NCI-H1436 treated with DMSO at 0.1 percent for 48 hours (cell line): ENCODE measurements at regions not wholly inside any gene's neighbourhood (a gene's known extent, or its start where the extent isn't known, plus 50 kb on each side); places are given as distances from the start of the nearest gene placed in this dataset.
"Not testable (repeated sequence)": the region's sequence is repeated elsewhere in the genome, so short reads cannot be mapped to it uniquely, and the experiment has no call there.

ENCODE experiments used
- DNase-seq: peaks from one replicate; lab custom pipeline; 2025; lab: John Stamatoyannopoulos, UW

- DNase-seq = no peak
These were observed 364.0 kb downstream of the CNTN6 start for GRCh38 chr3:1456781-1457311.

GRCh38 chr3:1462371-1462770, 369.5 kb downstream of the CNTN6 start:
- no peak for DNase-seq

- no peak for DNase-seq
These were observed 370.1 kb downstream of the CNTN6 start for GRCh38 chr3:1462856-1463450.

GRCh38 chr3:1465091-1465490, 372.3 kb downstream of the CNTN6 start:
- DNase-seq = not testable (repeated sequence)

GRCh38 chr3:1468145-1468544, 375.3 kb downstream of the CNTN6 start:
- DNase-seq = no peak

- DNase-seq = no peak
These were observed 376.4 kb downstream of the CNTN6 start for GRCh38 chr3:1469248-1469647.

GRCh38 chr3:1469687-1470086, 376.9 kb downstream of the CNTN6 start:
- no peak for DNase-seq

- DNase-seq = no peak
These were observed 384.8 kb downstream of the CNTN6 start for GRCh38 chr3:1477669-1478068.

- no peak for DNase-seq
These were observed 402.6 kb downstream of the CNTN6 start for GRCh38 chr3:1495466-1495865.

- no peak for DNase-seq
These were observed 406.9 kb downstream of the CNTN6 start for GRCh38 chr3:1499694-1500093.

GRCh38 chr3:1501406-1502115, 408.7 kb downstream of the CNTN6 start:
- DNase-seq = no peak

GRCh38 chr3:1506090-1506489, 413.3 kb downstream of the CNTN6 start:
- no peak for DNase-seq

- DNase-seq = no peak
These were observed 420.8 kb downstream of the CNTN6 start for GRCh38 chr3:1513662-1514061.

- no peak for DNase-seq
These were observed 423.1 kb downstream of the CNTN6 start for GRCh38 chr3:1515882-1516281.

GRCh38 chr3:1527786-1528185, 435.0 kb downstream of the CNTN6 start:
- no peak for DNase-seq

GRCh38 chr3:1528621-1529020, 435.8 kb downstream of the CNTN6 start:
- no peak for DNase-seq

- DNase-seq = no peak
These were observed 436.9 kb downstream of the CNTN6 start for GRCh38 chr3:1529676-1530075.

- no peak for DNase-seq
These were observed 439.2 kb downstream of the CNTN6 start for GRCh38 chr3:1531981-1532380.

- DNase-seq = no peak
These were observed 440.2 kb downstream of the CNTN6 start for GRCh38 chr3:1532935-1533606.

GRCh38 chr3:1533763-1534162, 440.9 kb downstream of the CNTN6 start:
- no peak for DNase-seq

- DNase-seq = no peak
These were observed 441.4 kb downstream of the CNTN6 start for GRCh38 chr3:1534252-1534651.

- no peak for DNase-seq
These were observed 442.5 kb downstream of the CNTN6 start for GRCh38 chr3:1535361-1535760.

GRCh38 chr3:1540686-1541085, 447.9 kb downstream of the CNTN6 start:
- no peak for DNase-seq
